Fibroblast of the aortic adventitia (primary cell): ENCODE measurements at regions not wholly inside any gene's neighbourhood (a gene's known extent, or its start where the extent isn't known, plus 50 kb on each side); places are given as distances from the start of the nearest gene placed in this dataset.
"Not testable (repeated sequence)": the region's sequence is repeated elsewhere in the genome, so short reads cannot be mapped to it uniquely, and the experiment has no call there.

Experiments
- DNase-seq: peaks from one replicate; pipeline ENCODE4 v3.0.0-alpha.2; 2010; ENCODE audit warnings: low read depth
- H3K4me3 ChIP-seq: 2 replicates; pipeline ENCODE4 v1.5.1; 2011; ENCODE audit warnings: low read depth, mild to moderate bottlenecking, control low read depth, low read length, moderate library complexity
- TF ChIP-seq, protein P1 (sequence below): IDR thresholded peaks from 2 replicates; pipeline ENCODE4 v1.5.1; 2011; ENCODE audit warnings: mild to moderate bottlenecking, low read length, control low read depth, inconsistent platforms; ENCODE audit not compliant: insufficient read depth

- TF ChIP-seq, protein P1, sequence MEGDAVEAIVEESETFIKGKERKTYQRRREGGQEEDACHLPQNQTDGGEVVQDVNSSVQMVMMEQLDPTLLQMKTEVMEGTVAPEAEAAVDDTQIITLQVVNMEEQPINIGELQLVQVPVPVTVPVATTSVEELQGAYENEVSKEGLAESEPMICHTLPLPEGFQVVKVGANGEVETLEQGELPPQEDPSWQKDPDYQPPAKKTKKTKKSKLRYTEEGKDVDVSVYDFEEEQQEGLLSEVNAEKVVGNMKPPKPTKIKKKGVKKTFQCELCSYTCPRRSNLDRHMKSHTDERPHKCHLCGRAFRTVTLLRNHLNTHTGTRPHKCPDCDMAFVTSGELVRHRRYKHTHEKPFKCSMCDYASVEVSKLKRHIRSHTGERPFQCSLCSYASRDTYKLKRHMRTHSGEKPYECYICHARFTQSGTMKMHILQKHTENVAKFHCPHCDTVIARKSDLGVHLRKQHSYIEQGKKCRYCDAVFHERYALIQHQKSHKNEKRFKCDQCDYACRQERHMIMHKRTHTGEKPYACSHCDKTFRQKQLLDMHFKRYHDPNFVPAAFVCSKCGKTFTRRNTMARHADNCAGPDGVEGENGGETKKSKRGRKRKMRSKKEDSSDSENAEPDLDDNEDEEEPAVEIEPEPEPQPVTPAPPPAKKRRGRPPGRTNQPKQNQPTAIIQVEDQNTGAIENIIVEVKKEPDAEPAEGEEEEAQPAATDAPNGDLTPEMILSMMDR = no peak
- no peak for DNase-seq
- no peak overlapping the region for H3K4me3 ChIP-seq
Measured at GRCh38 chr4:75254745-75255144, 259.5 kb downstream of the RCHY1 start.

GRCh38 chr4:75253094-75253493 is 261.1 kb downstream of the RCHY1 start:
- H3K4me3 ChIP-seq, DNase-seq: not testable (repeated sequence)

- TF ChIP-seq, protein P1 = no peak
- H3K4me3 ChIP-seq = no peak overlapping the region
- DNase-seq = no peak
Measured at GRCh38 chr4:75251547-75251946, 262.7 kb downstream of the RCHY1 start.

GRCh38 chr4:75249739-75250138 is 264.5 kb downstream of the RCHY1 start:
- TF ChIP-seq, protein P1 = no peak
- DNase-seq = no peak
- no peak overlapping the region for H3K4me3 ChIP-seq

DNA sequence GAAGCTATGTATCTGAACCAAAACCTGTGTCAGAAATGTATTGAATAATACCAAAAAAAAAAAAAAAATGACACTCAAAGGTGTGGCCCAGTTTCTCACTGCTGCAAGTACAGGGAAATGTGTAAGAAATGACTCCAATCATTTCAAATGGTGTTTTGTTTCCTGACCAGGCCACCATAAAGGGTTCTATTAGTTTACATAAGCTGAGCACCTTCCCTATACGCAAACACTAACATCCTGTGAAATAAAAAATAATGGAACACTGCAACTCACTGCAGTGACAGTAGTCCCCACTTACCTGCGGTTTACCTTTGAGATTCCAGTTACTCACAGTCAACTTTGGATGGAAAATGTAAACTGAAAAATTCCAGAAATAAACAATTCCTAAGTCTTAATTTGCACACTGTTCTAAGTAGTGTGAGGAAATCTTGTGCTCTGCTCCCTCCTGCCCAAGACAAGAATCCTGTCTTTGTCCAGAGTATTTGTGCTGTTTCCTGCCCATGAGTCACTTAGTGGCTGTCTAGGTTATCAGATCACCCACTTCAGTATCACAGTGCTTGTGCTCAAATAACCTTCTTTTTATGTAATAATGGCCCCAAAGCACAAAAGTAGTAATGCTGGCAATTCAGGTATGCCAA is 265.3 kb downstream of the RCHY1 start:
- TF ChIP-seq, protein P1 = no peak
- H3K4me3 ChIP-seq = no peak overlapping the region
- DNase-seq = no peak

DNA sequence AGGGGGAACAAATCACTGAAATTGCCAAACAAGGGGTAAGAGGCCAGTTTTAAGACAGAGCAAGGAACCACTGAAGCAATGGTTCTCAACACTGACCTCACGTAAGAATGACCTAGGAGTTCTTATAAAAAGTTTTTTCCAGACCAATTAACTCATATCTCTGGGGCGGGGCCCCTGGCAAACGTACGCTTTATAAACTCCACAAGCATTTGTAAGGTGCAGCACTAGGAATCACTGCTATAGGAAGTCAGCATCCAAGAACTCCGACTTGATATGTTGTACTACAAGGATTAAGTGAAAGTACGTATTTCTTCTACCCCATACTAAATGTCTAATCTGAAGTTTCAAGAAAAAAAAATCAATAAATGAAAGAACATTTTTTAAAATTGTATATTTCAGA is 269.9 kb downstream of the RCHY1 start:
- H3K4me3 ChIP-seq = no peak overlapping the region
- TF ChIP-seq, protein P1 = no peak
- no peak for DNase-seq

GRCh38 chr4:75243570-75243969 is 270.6 kb downstream of the RCHY1 start:
- no peak overlapping the region for H3K4me3 ChIP-seq
- DNase-seq = no peak
- TF ChIP-seq, protein P1 = no peak
